H9 (cell line): ENCODE measurements at regions not wholly inside any gene's neighbourhood (a gene's known extent, or its start where the extent isn't known, plus 50 kb on each side); places are given as distances from the start of the nearest gene placed in this dataset.

Source experiments
- DNase-seq: peaks from one replicate; pipeline ENCODE4 v3.0.0-alpha.2; 2017
- H2AFZ ChIP-seq: one replicate; pipeline ENCODE4 v1.6.1; 2013; ENCODE audit warnings: mild to moderate bottlenecking, low read length, control low read depth, moderate library complexity
- H2AK5ac ChIP-seq: 2 replicates; pipeline ENCODE4 v1.6.1; 2013; ENCODE audit warnings: low read length, control low read depth, mixed read lengths; ENCODE audit not compliant: insufficient read length
- H2BK120ac ChIP-seq: one replicate; pipeline ENCODE4 v1.6.1; 2013; ENCODE audit warnings: low read depth, mild to moderate bottlenecking, low read length, control low read depth, inconsistent platforms; ENCODE audit not compliant: poor library complexity, severe bottlenecking
- H2BK12ac ChIP-seq: 2 replicates; pipeline ENCODE4 v1.6.1; 2013; ENCODE audit warnings: low read length, control low read depth, mixed read lengths, low read depth; ENCODE audit not compliant: insufficient read length
- H2BK15ac ChIP-seq: 2 replicates; pipeline ENCODE4 v1.6.1; 2013; ENCODE audit warnings: low read depth, low read length, control low read depth
- H2BK20ac ChIP-seq: one replicate; pipeline ENCODE4 v1.6.1; 2013; ENCODE audit warnings: low read depth, mild to moderate bottlenecking, low read length, control low read depth, inconsistent platforms; ENCODE audit not compliant: poor library complexity, severe bottlenecking
- H2BK5ac ChIP-seq: 2 replicates; pipeline ENCODE4 v1.6.1; 2013; ENCODE audit warnings: low read length, control low read depth, mixed read lengths; ENCODE audit not compliant: insufficient read length
- H3K14ac ChIP-seq: 2 replicates; pipeline ENCODE4 v1.6.1; 2013; ENCODE audit warnings: low read length, control low read depth; ENCODE audit not compliant: insufficient read depth
- H3K18ac ChIP-seq: 2 replicates; pipeline ENCODE4 v1.6.1; 2013; ENCODE audit warnings: low read depth, mild to moderate bottlenecking, mixed read lengths, low read length, control low read depth; ENCODE audit not compliant: insufficient read length
- H3K23ac ChIP-seq: 2 replicates; pipeline ENCODE4 v1.6.1; 2013; ENCODE audit warnings: low read length, control low read depth, mixed read lengths, low read depth; ENCODE audit not compliant: insufficient read length
- H3K23me2 ChIP-seq: 2 replicates; pipeline ENCODE4 v1.6.1; 2013; ENCODE audit warnings: low read depth, mild to moderate bottlenecking, mixed read lengths, low read length, control low read depth; ENCODE audit not compliant: insufficient read length, poor library complexity, severe bottlenecking
- H3K27ac ChIP-seq: 2 replicates; pipeline ENCODE4 v1.5.1; 2013; ENCODE audit warnings: low read length, control low read depth, mixed read lengths, low read depth; ENCODE audit not compliant: insufficient read length
- H3K27me3 ChIP-seq: 2 replicates; pipeline ENCODE4 v1.6.1; 2013; ENCODE audit warnings: low read length, control low read depth, inconsistent platforms; ENCODE audit not compliant: insufficient read depth
- H3K4ac ChIP-seq: 2 replicates; pipeline ENCODE4 v1.6.1; 2013; ENCODE audit warnings: low read depth, mild to moderate bottlenecking, control low read depth, inconsistent platforms, low read length, moderate library complexity
- H3K4me1 ChIP-seq: 2 replicates; pipeline ENCODE4 v1.6.1; 2013; ENCODE audit warnings: low read length, control low read depth, inconsistent platforms; ENCODE audit not compliant: insufficient read depth
- H3K4me2 ChIP-seq: 2 replicates; pipeline ENCODE4 v1.6.1; 2013; ENCODE audit warnings: low read length, control low read depth, mixed read lengths; ENCODE audit not compliant: insufficient read length, insufficient read depth
- H3K56ac ChIP-seq: 2 replicates; pipeline ENCODE4 v1.6.1; 2013; ENCODE audit warnings: low read depth, mild to moderate bottlenecking, mixed read lengths, low read length, control low read depth; ENCODE audit not compliant: insufficient read length
- H3K79me1 ChIP-seq: 2 replicates; pipeline ENCODE4 v1.6.1; 2013; ENCODE audit warnings: low read depth, mild to moderate bottlenecking, moderate library complexity, low read length, control low read depth, inconsistent platforms; ENCODE audit not compliant: insufficient read depth, poor library complexity, severe bottlenecking
- H3K79me2 ChIP-seq: 2 replicates; pipeline ENCODE4 v1.6.1; 2013; ENCODE audit warnings: low read length, control low read depth, inconsistent platforms; ENCODE audit not compliant: insufficient read depth
- H3K9ac ChIP-seq: 2 replicates; pipeline ENCODE4 v1.6.1; 2013; ENCODE audit warnings: low read length, control low read depth, mixed read lengths; ENCODE audit not compliant: insufficient read length; ENCODE audit errors: extremely low read depth
- H3K9me3 ChIP-seq: one replicate; pipeline ENCODE4 v1.6.1; 2013; ENCODE audit warnings: low read depth, low read length, inconsistent platforms; ENCODE audit not compliant: control insufficient read depth
- H3T11ph ChIP-seq: one replicate; pipeline ENCODE4 v1.6.1; 2013; ENCODE audit warnings: mild to moderate bottlenecking, low read length, control low read depth, inconsistent platforms
- H4K20me1 ChIP-seq: one replicate; pipeline ENCODE4 v1.6.1; 2013; ENCODE audit not compliant: control insufficient read depth, insufficient read length, insufficient read depth
- H4K5ac ChIP-seq: 2 replicates; pipeline ENCODE4 v1.6.1; 2013; ENCODE audit warnings: low read depth, mild to moderate bottlenecking, mixed read lengths, low read length, control low read depth; ENCODE audit not compliant: insufficient read length
- H4K8ac ChIP-seq: replicated peaks from 2 replicates; pipeline ENCODE4 v1.6.1; 2013; ENCODE audit warnings: low read length, control low read depth, mixed read lengths, low read depth; ENCODE audit not compliant: insufficient read length
- H4K91ac ChIP-seq: 2 replicates; pipeline ENCODE4 v1.6.1; 2013; ENCODE audit warnings: low read depth, mild to moderate bottlenecking, moderate library complexity, mixed read lengths, low read length, control low read depth; ENCODE audit not compliant: insufficient read length
- H3K27ac Mint-ChIP-seq, 3 experiments: 2 replicates in 2 of 3; 3 replicates in 1 of 3; pipeline ENCODE4 v1.8.0; 2020 to 2021; ENCODE audit warnings: mixed read lengths in 3 of 3, mild to moderate bottlenecking in 1 of 3, moderate library complexity in 1 of 3
- H3K27me3 Mint-ChIP-seq: 2 replicates; pipeline ENCODE4 v1.8.0; 2021; ENCODE audit warnings: low read depth, mild to moderate bottlenecking, moderate library complexity, mixed read lengths
- H3K36me3 Mint-ChIP-seq, 3 experiments: 2 replicates in 2 of 3; 3 replicates in 1 of 3; pipeline ENCODE4 v1.8.0; 2020 to 2021; ENCODE audit warnings: low read depth in 3 of 3, mixed read lengths in 3 of 3; ENCODE audit not compliant: insufficient read depth in 1 of 3
- H3K4me1 Mint-ChIP-seq, 2 experiments: 2 replicates each; pipeline ENCODE4 v1.8.0; 2020; ENCODE audit warnings: mixed read lengths in 2 of 2
- H3K4me3 Mint-ChIP-seq, 2 experiments: 2 replicates in 1 of 2; 3 replicates in 1 of 2; pipeline ENCODE4 v1.8.0; 2020 to 2021; ENCODE audit warnings: mild to moderate bottlenecking in 2 of 2, mixed read lengths in 2 of 2, moderate library complexity in 1 of 2
- H3K9me3 Mint-ChIP-seq, 2 experiments: 2 replicates in 1 of 2; 3 replicates in 1 of 2; pipeline ENCODE4 v1.8.0; 2020; ENCODE audit warnings: mild to moderate bottlenecking in 2 of 2, mixed read lengths in 2 of 2, moderate library complexity in 1 of 2
- WGBS: extraction: QIAGEN DNeasy Blood & Tissue Kit; methylation state at CpG from one replicate; pipeline ENCODE4 v1.1.7; 2013; ENCODE audit warnings: missing lambda C conversion rate, low lambda C conversion rate, mixed read lengths; ENCODE audit not compliant: insufficient read length; ENCODE audit errors: extremely low coverage; 5-methylcytosine and 5-hydroxymethylcytosine counted together
- TF ChIP-seq, protein P1 (sequence below): fragments of 200-600 bp; sonication (generic); conservative IDR thresholded peaks from 3 replicates; pipeline ENCODE4 v1.8.0; 2021; ENCODE audit warnings: antibody characterized with exemption, mild to moderate bottlenecking

DNA sequence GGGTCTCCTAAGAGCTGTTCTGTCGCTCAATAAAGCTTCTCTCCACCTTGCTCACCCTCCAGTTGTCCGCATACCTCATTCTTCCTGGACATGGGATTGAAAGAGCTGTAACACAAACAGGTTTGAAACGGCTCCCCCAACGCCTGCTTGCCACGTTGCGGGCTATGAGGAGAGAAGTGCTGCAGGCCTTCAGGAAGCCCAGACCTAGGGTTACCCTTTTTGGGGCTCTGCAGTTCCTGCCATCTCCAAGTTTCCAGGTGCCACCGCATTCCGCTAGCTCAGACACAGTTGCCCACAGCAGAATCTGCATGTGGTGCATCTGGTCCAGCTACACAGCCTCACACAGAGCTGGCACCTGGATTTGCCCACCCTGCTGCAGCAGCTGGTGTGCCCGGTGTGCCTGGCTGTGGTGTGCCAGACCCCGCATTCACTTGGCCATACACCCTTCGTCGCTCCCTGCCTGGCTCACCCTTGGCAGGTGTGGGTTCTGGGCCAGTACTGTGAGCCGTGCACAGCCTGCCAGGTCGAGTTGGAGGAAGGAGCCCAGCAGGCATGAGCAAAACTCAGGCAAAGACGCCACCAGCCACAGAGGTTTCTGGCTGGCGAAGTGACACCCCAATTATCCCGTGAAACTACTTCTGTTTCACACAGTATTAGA lies 253.2 kb upstream of the SEMA3A start:
- no peaks in the 10 kb centered on the region for H3K4me1 Mint-ChIP-seq
- Histone ChIP-seq H2BK20ac (no peak overlapping the region), H3K9me3 (no peaks in the 10 kb centered on the region), H2BK5ac (no peak overlapping the region), H2AK5ac (no peak overlapping the region), H2BK120ac (no peak overlapping the region), H3K4me1 (no peaks in the 10 kb centered on the region), H4K8ac (no peak overlapping the region), H2BK12ac (no peak overlapping the region), H4K5ac (no peak overlapping the region), H3K27ac (no peak overlapping the region), H4K91ac (no peak overlapping the region), H3K27me3 (no peaks in the 10 kb centered on the region), H3K23ac (no peak overlapping the region), H2AFZ (no peak overlapping the region), H3K9ac (no peak overlapping the region), H3K14ac (no peak overlapping the region), H3K79me2 (no peaks in the 10 kb centered on the region), H3T11ph (no peak overlapping the region), H3K4me2 (no peak overlapping the region), H3K56ac (no peak overlapping the region), H3K18ac (no peak overlapping the region), H4K20me1 (no peaks in the 10 kb centered on the region), H3K23me2 (no peaks in the 10 kb centered on the region), H2BK15ac (no peak overlapping the region), H3K79me1 (no peaks in the 10 kb centered on the region), H3K4ac (no peak overlapping the region)
- no CpG with 5 or more reads among the region's 17 CpGs for WGBS
- TF ChIP-seq, protein P1, sequence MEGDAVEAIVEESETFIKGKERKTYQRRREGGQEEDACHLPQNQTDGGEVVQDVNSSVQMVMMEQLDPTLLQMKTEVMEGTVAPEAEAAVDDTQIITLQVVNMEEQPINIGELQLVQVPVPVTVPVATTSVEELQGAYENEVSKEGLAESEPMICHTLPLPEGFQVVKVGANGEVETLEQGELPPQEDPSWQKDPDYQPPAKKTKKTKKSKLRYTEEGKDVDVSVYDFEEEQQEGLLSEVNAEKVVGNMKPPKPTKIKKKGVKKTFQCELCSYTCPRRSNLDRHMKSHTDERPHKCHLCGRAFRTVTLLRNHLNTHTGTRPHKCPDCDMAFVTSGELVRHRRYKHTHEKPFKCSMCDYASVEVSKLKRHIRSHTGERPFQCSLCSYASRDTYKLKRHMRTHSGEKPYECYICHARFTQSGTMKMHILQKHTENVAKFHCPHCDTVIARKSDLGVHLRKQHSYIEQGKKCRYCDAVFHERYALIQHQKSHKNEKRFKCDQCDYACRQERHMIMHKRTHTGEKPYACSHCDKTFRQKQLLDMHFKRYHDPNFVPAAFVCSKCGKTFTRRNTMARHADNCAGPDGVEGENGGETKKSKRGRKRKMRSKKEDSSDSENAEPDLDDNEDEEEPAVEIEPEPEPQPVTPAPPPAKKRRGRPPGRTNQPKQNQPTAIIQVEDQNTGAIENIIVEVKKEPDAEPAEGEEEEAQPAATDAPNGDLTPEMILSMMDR: no peak
- H3K27ac Mint-ChIP-seq: no peak overlapping the region; a peak in 1 of 7 replicates
- DNase-seq: no peak
- no peaks in the 10 kb centered on the region for H3K27me3 Mint-ChIP-seq
- H3K36me3 Mint-ChIP-seq: peaks cover 0 to 5% (median 4%) of the 10 kb centered on the region in 3 experiments; a peak in 4 of 7 replicates
- H3K4me3 Mint-ChIP-seq: no peak overlapping the region
- H3K9me3 Mint-ChIP-seq: peaks cover 0 to 9% of the 10 kb centered on the region in 2 experiments; a peak in 4 of 5 replicates
